ENCODE measurements at regions not wholly inside any gene's neighbourhood (a gene's known extent, or its start where the extent isn't known, plus 50 kb on each side); places are given as distances from the start of the nearest gene placed in this dataset.

GRCh38 chr16:5508371-5508770, 410.8 kb upstream of the EEF2KMT start:
- FAIRE-seq = no peak

GRCh38 chr16:5506021-5506420, 408.4 kb upstream of the EEF2KMT start:
- DNase-seq (ENCODE audit: insufficient read length) = no peak
- TF ChIP-seq TAF1 (IDR thresholded peaks at IDR 0.05; ENCODE audit: borderline replicate concordance, low read depth, low read length) (no peak), POLR2A (IDR thresholded peaks at IDR 0.05; ENCODE audit: low read depth, low read length) (no peak), POLR2AphosphoS5 (IDR thresholded peaks at IDR 0.05; ENCODE audit: low read depth, low read length) (no peak)
- no peak for FAIRE-seq

More at GRCh38 chr16:5508371-5508770, 410.8 kb upstream of the EEF2KMT start:
- no peak for DNase-seq (ENCODE audit: insufficient read length)
- TF ChIP-seq POLR2AphosphoS5 (IDR thresholded peaks at IDR 0.05; ENCODE audit: low read depth, low read length) = no peak
- TF ChIP-seq TAF1 (IDR thresholded peaks at IDR 0.05; ENCODE audit: borderline replicate concordance, low read depth, low read length) = no peak
- TF ChIP-seq POLR2A (IDR thresholded peaks at IDR 0.05; ENCODE audit: low read depth, low read length) = no peak

GRCh38 chr16:5505091-5505887, 407.7 kb upstream of the EEF2KMT start:
- DNase-seq (ENCODE audit: insufficient read length) (no peak), FAIRE-seq (no peak)
- TF ChIP-seq TAF1 (IDR thresholded peaks at IDR 0.05; ENCODE audit: borderline replicate concordance, low read depth, low read length) (no peak), POLR2AphosphoS5 (IDR thresholded peaks at IDR 0.05; ENCODE audit: low read depth, low read length) (no peak), POLR2A (IDR thresholded peaks at IDR 0.05; ENCODE audit: low read depth, low read length) (no peak)

- DNase-seq (ENCODE audit: insufficient read length) = no peak
- FAIRE-seq = no peak
- TF ChIP-seq TAF1 (IDR thresholded peaks at IDR 0.05; ENCODE audit: borderline replicate concordance, low read depth, low read length) = no peak
- TF ChIP-seq POLR2AphosphoS5 (IDR thresholded peaks at IDR 0.05; ENCODE audit: low read depth, low read length) = no peak
- no peak for TF ChIP-seq POLR2A (IDR thresholded peaks at IDR 0.05; ENCODE audit: low read depth, low read length)
Observed at GRCh38 chr16:5504064-5504781, 406.6 kb upstream of the EEF2KMT start.

- TF ChIP-seq TAF1 (IDR thresholded peaks at IDR 0.05; ENCODE audit: borderline replicate concordance, low read depth, low read length) (no peak), POLR2A (IDR thresholded peaks at IDR 0.05; ENCODE audit: low read depth, low read length) (no peak), POLR2AphosphoS5 (IDR thresholded peaks at IDR 0.05; ENCODE audit: low read depth, low read length) (no peak)
- no peak for DNase-seq (ENCODE audit: insufficient read length)
- FAIRE-seq = no peak
Observed at GRCh38 chr16:5502944-5503343, 405.3 kb upstream of the EEF2KMT start.

GRCh38 chr16:5502467-5502869, 404.9 kb upstream of the EEF2KMT start:
- TF ChIP-seq POLR2A (IDR thresholded peaks at IDR 0.05; ENCODE audit: low read depth, low read length) = no peak
- no peak for TF ChIP-seq TAF1 (IDR thresholded peaks at IDR 0.05; ENCODE audit: borderline replicate concordance, low read depth, low read length)
- no peak for TF ChIP-seq POLR2AphosphoS5 (IDR thresholded peaks at IDR 0.05; ENCODE audit: low read depth, low read length)
- no peak for DNase-seq (ENCODE audit: insufficient read length)
- no peak for FAIRE-seq

- TF ChIP-seq POLR2AphosphoS5 (IDR thresholded peaks at IDR 0.05; ENCODE audit: low read depth, low read length) = no peak
- no peak for TF ChIP-seq TAF1 (IDR thresholded peaks at IDR 0.05; ENCODE audit: borderline replicate concordance, low read depth, low read length)
- no peak for TF ChIP-seq POLR2A (IDR thresholded peaks at IDR 0.05; ENCODE audit: low read depth, low read length)
- DNase-seq (ENCODE audit: insufficient read length) = no peak
- FAIRE-seq = no peak
Observed at GRCh38 chr16:5500526-5500925, 402.9 kb upstream of the EEF2KMT start.

GRCh38 chr16:5498562-5498961, 401.0 kb upstream of the EEF2KMT start:
- no peak for DNase-seq (ENCODE audit: insufficient read length)
- FAIRE-seq = no peak
- TF ChIP-seq POLR2AphosphoS5 (IDR thresholded peaks at IDR 0.05; ENCODE audit: low read depth, low read length) = no peak

- FAIRE-seq (no peak), DNase-seq (ENCODE audit: insufficient read length) (no peak)
- TF ChIP-seq TAF1 (IDR thresholded peaks at IDR 0.05; ENCODE audit: borderline replicate concordance, low read depth, low read length) (no peak), POLR2A (IDR thresholded peaks at IDR 0.05; ENCODE audit: low read depth, low read length) (no peak)
Observed at GRCh38 chr16:5496013-5496412, 398.4 kb upstream of the EEF2KMT start.

GRCh38 chr16:5490499-5490898, 392.9 kb upstream of the EEF2KMT start:
- TF ChIP-seq TAF1 (IDR thresholded peaks at IDR 0.05; ENCODE audit: borderline replicate concordance, low read depth, low read length) = no peak
- TF ChIP-seq POLR2A (IDR thresholded peaks at IDR 0.05; ENCODE audit: low read depth, low read length) = no peak
- TF ChIP-seq POLR2AphosphoS5 (IDR thresholded peaks at IDR 0.05; ENCODE audit: low read depth, low read length) = no peak
- DNase-seq (ENCODE audit: insufficient read length) (no peak), FAIRE-seq (no peak)

GRCh38 chr16:5488581-5488980, 391.0 kb upstream of the EEF2KMT start:
- TF ChIP-seq TAF1 (IDR thresholded peaks at IDR 0.05; ENCODE audit: borderline replicate concordance, low read depth, low read length) (no peak), POLR2A (IDR thresholded peaks at IDR 0.05; ENCODE audit: low read depth, low read length) (no peak), POLR2AphosphoS5 (IDR thresholded peaks at IDR 0.05; ENCODE audit: low read depth, low read length) (no peak)
- no peak for DNase-seq (ENCODE audit: insufficient read length)
- no peak for FAIRE-seq

- DNase-seq (ENCODE audit: insufficient read length) (no peak), FAIRE-seq (no peak)
- TF ChIP-seq TAF1 (IDR thresholded peaks at IDR 0.05; ENCODE audit: borderline replicate concordance, low read depth, low read length) = no peak
- no peak for TF ChIP-seq POLR2A (IDR thresholded peaks at IDR 0.05; ENCODE audit: low read depth, low read length)
- TF ChIP-seq POLR2AphosphoS5 (IDR thresholded peaks at IDR 0.05; ENCODE audit: low read depth, low read length) = no peak
Observed at GRCh38 chr16:5487728-5488127, 390.1 kb upstream of the EEF2KMT start.

Data from GM12892 (cell line).